Body of pancreas (tissue), 4 donors: ENCODE measurements at regions not wholly inside any gene's neighbourhood (a gene's known extent, or its start where the extent isn't known, plus 50 kb on each side); places are given as distances from the start of the nearest gene placed in this dataset. TPM values are rescaled to one million over a fixed set of nuclear protein-coding genes. Genes with fewer than 3 reads are reported as not detected.

Source experiments
- ATAC-seq: fragments of 150-250 bp; one replicate; pipeline ENCODE4 v1.9.1; 2016
- DNase-seq, 4 donors: peaks; one replicate each; pipeline ENCODE4 v3.0.0-alpha.2; 2019
- H3K27ac ChIP-seq, 4 donors: fragments of 200-600 bp; sonication (generic); 1 replicate in 3 of 4; 2 replicates in 1 of 4; pipeline versions ENCODE4 v1.5.1 to v1.6.1; 2016 to 2019; ENCODE audit warnings: mild to moderate bottlenecking in 1 of 4, mixed read lengths in 1 of 4, moderate library complexity in 1 of 4
- H3K27me3 ChIP-seq, 2 donors: fragments of 200-600 bp; sonication (generic); one replicate each; pipeline ENCODE4 v1.6.0; 2016; ENCODE audit warnings: mild to moderate bottlenecking in 1 of 2
- H3K36me3 ChIP-seq, 2 donors: fragments of 200-600 bp; sonication (generic); replicated peaks in 1 of 2; 2 replicates each; pipeline ENCODE4 v1.5.1; 2016; ENCODE audit warnings: low read depth in 2 of 2; ENCODE audit not compliant: insufficient read depth in 1 of 2
- H3K4me1 ChIP-seq: fragments of 200-600 bp; sonication (generic); one replicate; pipeline ENCODE4 v1.6.0; 2016
- H3K4me3 ChIP-seq, 2 donors: fragments of 200-600 bp; sonication (generic); 1 replicate in 1 of 2; 2 replicates in 1 of 2; pipeline ENCODE4 v1.5.1; 2016 to 2019
- H3K9me3 ChIP-seq, 3 donors: fragments of 200-600 bp; sonication (generic); 1 replicate in 2 of 3; 2 replicates in 1 of 3; pipeline ENCODE4 v1.5.1; 2016
- POLR2A ChIP-seq, 3 donors: fragments of 450-650 bp; IDR thresholded peaks; one replicate each; pipeline ENCODE4 v1.6.1; 2016; ENCODE audit warnings: antibody characterized with exemption in 3 of 3, mild to moderate bottlenecking in 2 of 3
- WGBS, 2 donors: methylation state at CpG; one replicate each; pipeline ENCODE4 v1.1.5; 2017; 5-methylcytosine and 5-hydroxymethylcytosine counted together
- intact Hi-C: fragments of 100-400 bp; cut with DNase I; formaldehyde crosslinking; loops from one replicate; pipeline ENCODE4 v1.15.1; 2023
- small RNA-seq: library from RNA; depleted of rRNA; stranded (forward); fragments of <200 nt; gene quantifications from one replicate; pipeline ENCODE3, GENCODE V24; 2016
- TF ChIP-seq, protein P1 (sequence below), 7 experiments: fragments of 450-650 bp in 4 of 7; fragments of 200-600 bp in 3 of 7; sonication (generic) in 3 of 7; IDR thresholded peaks; one replicate each; pipeline ENCODE4 v1.5.1; 2016 to 2019; ENCODE audit warnings: antibody characterized with exemption in 7 of 7

DNA sequence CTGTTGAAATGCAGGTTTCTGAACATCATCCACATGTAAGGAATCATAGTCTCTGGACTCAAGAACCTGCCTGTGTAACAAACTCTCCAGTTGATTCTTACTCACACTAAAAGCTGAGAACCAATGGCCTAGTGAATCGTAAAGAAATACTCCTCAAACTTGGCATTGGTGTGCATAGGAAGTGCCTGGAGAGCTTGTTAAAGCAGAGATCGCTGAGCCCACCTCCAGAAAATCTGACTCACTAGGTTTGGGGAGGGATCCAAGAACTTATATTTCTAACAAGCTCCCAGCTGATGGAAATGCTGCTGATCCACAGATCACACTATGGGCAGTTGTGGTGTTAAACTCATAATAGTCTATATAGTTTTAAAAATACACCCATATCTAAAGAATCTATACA, 55.8 kb upstream of the LMCD1 start:
- no peaks in the 10 kb centered on the region for H3K36me3 ChIP-seq
- 71 to 76% methylated on average over 2 of the region's 2 CpGs for WGBS, 2 donors
- peak overlapping the region in 2 of 4 donors; percentile 15 to 91 for H3K27ac ChIP-seq
- H3K4me3 ChIP-seq = no peak overlapping the region
- no peaks in the 10 kb centered on the region for H3K9me3 ChIP-seq
- H3K4me1 ChIP-seq = peaks cover 33% of the 10 kb centered on the region
- H3K27me3 ChIP-seq = no peaks in the 10 kb centered on the region
- DNase-seq (no peak), ATAC-seq (no peak)
- TF ChIP-seq, protein P1, sequence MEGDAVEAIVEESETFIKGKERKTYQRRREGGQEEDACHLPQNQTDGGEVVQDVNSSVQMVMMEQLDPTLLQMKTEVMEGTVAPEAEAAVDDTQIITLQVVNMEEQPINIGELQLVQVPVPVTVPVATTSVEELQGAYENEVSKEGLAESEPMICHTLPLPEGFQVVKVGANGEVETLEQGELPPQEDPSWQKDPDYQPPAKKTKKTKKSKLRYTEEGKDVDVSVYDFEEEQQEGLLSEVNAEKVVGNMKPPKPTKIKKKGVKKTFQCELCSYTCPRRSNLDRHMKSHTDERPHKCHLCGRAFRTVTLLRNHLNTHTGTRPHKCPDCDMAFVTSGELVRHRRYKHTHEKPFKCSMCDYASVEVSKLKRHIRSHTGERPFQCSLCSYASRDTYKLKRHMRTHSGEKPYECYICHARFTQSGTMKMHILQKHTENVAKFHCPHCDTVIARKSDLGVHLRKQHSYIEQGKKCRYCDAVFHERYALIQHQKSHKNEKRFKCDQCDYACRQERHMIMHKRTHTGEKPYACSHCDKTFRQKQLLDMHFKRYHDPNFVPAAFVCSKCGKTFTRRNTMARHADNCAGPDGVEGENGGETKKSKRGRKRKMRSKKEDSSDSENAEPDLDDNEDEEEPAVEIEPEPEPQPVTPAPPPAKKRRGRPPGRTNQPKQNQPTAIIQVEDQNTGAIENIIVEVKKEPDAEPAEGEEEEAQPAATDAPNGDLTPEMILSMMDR (IDR thresholded peaks at IDR 0.05) = no peak
- TF ChIP-seq POLR2A (IDR thresholded peaks at IDR 0.05) = no peak
- intact Hi-C loops = no loop called here

DNA sequence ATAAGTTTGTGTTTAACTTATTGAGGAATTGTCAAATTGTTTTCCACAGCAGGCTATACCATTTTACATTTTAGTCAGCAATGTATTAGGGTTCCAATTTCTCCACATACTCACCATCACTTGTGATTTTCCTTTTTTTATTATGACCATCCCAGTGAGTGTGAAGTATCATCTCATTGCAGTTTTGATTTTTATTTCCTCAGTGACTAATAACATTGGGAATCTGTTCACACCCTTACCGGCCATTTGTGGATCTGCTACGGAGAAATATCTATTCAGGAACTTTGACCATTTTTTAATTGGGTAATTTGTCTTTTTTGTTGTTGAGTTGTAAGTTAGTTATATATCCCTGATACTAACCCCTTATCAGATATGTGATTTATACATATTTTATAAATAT, 54.8 kb upstream of the LMCD1 start:
- intact Hi-C loops = no loop called here
- Histone ChIP-seq H3K27ac (no peak overlapping the region), H3K4me1 (peaks cover 33% of the 10 kb centered on the region), H3K4me3 (no peak overlapping the region), H3K9me3 (no peaks in the 10 kb centered on the region), H3K36me3 (no peaks in the 10 kb centered on the region), H3K27me3 (no peaks in the 10 kb centered on the region)
- no peak for TF ChIP-seq POLR2A (IDR thresholded peaks at IDR 0.05)
- TF ChIP-seq, protein P1 (IDR thresholded peaks at IDR 0.05) = no peak
- no peak for ATAC-seq
- WGBS, 2 donors = 55 to 83% methylated on average over 2 of the region's 2 CpGs
- DNase-seq = no peak

DNA sequence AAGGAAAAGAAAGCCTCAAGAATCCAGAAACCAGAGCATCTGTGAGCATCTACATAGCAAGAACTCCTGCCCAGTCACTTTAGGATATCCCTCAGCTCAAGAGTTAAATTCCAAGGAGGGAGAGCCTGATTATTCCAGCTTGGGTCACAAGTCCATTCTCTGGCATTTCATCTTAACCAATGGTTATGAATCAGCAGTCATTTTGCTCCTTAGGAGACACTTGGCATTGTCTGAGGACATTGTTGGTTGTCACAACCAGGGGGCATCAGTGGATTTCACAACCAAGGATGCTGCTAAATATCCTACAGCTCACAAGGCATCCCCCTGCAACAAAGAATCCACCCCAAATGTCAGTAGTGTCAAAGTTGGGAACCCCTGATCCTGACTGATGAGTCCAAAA, 51.0 kb upstream of the LMCD1 start:
- Histone ChIP-seq H3K4me3 (no peak overlapping the region), H3K27ac (no peak overlapping the region), H3K36me3 (no peaks in the 10 kb centered on the region), H3K27me3 (no peaks in the 10 kb centered on the region), H3K4me1 (no peaks in the 10 kb centered on the region), H3K9me3 (no peaks in the 10 kb centered on the region)
- no peak for TF ChIP-seq POLR2A (IDR thresholded peaks at IDR 0.05)
- TF ChIP-seq, protein P1 (IDR thresholded peaks at IDR 0.05) = no peak
- DNase-seq (no peak), ATAC-seq (no peak)
- intact Hi-C loops = no loop called here

DNA sequence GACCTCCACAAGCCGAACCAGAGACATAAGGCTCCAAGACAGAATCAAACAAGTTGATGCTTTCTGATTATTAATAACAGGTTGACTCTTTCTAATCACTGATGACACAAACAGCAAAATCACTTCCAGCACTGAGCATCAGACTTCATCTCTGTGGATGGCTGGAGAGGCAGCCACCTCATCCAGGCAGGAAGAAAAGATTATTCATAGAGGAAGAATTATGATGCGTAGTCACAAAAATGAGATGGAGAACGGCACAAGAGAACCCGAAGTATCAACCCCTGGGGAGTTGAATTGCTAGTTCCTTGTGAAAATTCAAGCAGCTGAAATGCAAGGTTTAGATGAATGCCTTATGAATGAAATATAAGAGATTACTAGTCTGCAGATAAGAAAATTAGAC, 49.9 kb upstream of the LMCD1 start:
- Histone ChIP-seq H3K9me3 (no peaks in the 10 kb centered on the region), H3K4me1 (no peaks in the 10 kb centered on the region), H3K4me3 (no peak overlapping the region), H3K36me3 (no peaks in the 10 kb centered on the region), H3K27me3 (no peaks in the 10 kb centered on the region), H3K27ac (no peak overlapping the region)
- TF ChIP-seq, protein P1 (IDR thresholded peaks at IDR 0.05) = no peak
- TF ChIP-seq POLR2A (IDR thresholded peaks at IDR 0.05) = no peak
- DNase-seq (no peak), ATAC-seq (no peak)
- 81 to 83% methylated on average over 4 of the region's 4 CpGs for WGBS, 2 donors
- intact Hi-C loops = no loop called here

Small RNAs in the stretch of these regions (small RNA-seq; reads per million reads assigned to genes)
- gene RNU4ATAC17P = not detected
